GM19372 (cell line): ENCODE measurements at regions not wholly inside any gene's neighbourhood (a gene's known extent, or its start where the extent isn't known, plus 50 kb on each side); places are given as distances from the start of the nearest gene placed in this dataset.

Source experiments
- ATAC-seq: cut with Tn5 transposase; IDR thresholded peaks from one replicate; pipeline ENCODE4 v1.9.1; 2021; ENCODE audit warnings: mild to moderate bottlenecking, low read depth, moderate library complexity; ENCODE audit not compliant: unreplicated experiment

DNA sequence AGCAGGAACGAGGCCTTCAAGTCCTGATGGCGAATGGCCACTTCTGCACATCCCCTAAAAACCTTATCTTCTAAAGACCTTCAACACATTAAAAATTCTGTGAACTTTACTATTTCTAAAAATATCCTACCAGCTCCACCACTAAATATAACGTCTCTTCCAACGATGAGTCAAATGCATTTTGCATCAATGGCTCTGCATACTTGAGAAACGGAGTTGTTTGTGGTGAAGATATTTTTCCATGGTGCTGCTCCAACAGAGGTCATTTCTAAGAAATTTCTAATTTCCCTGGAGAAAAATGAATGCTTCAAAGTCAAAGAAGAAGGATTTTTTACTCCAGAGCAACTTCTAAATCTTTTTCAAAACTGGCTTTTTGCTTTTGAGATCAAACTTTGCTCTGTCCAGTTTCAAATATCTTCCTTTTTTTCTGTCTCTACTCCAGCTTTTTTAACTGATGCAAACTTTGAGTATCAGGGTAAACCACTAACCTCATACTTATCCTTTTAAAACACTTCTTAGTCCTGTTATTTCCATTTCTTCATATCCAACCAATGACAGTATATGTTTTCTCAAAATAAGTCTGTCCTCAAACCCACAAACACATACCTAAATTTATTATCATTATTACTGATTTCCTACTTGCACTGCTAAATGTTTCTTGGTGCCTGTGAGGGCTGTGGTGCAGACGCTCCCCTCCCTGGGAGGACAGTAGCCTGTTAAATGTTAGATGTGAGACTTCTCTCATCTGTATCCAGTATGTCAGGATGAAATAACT lies 258.1 kb downstream of the KLF6 start:
- no peak for ATAC-seq

DNA sequence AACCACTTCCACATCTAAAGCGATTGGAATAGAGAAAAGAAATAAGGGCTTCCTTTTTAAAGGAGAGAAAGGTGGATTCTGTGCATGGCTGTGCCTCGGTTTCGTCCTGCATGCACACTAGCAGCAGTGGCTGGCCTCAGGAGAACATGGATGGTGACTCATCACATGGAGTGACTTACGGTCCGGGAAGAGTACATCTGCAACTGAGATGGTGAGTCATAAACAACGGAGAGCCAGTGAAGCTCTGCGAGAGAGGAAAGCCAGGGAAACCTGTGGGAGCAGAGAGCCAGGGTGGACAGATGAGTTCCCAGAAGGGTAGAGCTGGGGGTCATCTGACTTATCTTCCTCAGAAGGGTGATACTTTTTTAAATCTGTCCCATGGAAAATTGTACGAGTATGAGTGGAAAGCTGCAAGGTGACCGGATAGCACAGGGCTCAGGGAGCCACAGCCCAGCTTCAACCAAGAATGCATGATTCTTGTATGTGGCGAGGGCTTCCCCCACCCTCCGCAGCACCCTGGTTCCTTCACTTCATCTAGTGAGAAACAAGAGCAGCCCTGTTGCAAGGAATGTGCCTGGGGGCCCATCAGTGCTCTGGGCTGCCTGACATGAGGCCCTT lies 259.1 kb downstream of the KLF6 start:
- no peak for ATAC-seq

DNA sequence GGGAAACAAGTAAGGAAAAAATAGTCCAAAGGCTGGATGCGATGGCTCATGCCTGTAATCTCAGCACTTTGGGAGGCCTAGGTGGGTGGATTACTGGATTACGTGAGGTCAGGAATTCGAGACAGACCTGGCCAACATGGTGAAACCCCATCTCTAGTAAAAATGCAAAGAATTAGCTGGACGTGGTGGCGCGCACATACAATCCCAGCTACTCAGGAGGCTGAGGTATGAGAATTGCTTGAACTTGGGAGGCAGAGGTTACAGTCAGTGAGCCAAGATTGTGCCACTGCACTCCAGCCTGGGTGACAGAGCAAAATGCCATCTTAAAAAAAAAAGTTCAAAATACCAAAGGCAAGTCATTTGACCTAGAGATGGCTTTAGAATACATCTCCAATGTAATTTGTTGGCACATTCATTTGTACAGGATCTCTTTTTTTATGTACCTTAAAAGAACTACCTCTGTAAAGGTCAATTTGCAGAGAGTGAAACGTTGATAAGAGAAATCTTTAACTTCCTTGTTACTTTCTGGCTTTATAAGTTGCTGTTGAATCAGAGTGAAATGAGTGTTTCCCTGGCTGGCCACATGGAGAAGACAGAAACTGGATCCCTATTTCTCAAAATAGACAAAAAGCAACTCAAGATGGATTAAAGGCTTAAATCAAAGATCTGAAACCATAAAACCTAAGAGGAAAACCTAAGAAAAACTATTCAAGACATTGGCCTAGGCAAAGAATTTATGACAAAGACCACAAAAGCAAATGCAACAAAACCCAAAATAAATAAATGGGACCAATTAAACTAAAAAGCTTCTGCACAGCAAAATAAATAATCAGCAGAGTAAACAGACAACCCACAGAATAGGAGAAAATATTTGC lies 260.7 kb downstream of the KLF6 start:
- no peak for ATAC-seq

DNA sequence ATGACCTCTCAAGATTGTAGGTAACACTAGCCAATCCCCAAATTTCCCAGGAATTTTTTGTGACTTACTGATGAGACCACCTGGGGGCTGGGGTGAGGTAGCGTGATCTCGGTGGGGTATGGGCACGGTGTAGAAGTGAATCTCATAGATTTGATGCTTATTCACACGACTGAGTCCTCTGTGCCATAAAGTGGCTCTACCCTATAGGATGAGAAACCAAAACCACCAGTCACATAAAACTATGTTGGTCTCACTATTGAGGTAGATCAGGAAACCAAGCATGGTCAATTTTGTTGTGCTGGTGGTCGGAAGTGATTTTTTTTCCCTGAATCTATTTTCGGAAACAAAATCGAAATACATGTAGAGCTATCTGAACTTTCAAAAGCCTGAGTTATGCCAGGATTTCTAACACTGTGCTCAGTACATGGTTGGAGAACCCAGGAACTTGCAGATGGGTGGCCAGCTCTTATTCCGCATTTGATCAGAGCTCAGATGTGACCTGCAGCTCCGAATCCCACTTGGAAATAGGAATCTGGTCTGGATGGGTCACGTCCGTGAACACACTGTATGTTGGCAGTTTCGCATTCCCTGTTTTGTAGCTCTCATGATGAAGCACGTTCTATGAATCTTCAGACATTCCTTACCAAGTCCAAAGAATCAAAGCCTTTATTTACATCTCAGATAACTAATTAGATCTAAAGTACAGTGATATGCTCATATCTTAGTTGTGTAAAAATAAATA lies 261.5 kb downstream of the KLF6 start:
- no peak for ATAC-seq

DNA sequence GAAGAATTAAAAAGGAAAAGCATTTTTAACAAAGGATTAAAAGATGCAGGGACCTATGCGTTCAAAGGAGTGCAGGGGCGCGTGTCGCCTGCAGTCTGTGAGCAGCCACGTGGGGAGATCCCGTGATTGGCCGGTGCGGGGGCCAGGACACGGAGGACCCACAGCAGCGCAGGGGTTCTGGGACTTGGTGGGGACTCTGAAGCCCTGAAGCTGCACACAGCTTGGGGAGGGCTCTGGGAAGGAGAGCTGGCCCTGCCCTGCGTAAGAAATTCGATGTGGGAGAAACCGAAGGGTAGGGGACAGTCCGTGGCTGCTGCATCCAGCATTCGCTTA lies 268.1 kb downstream of the KLF6 start:
- no peak for ATAC-seq

DNA sequence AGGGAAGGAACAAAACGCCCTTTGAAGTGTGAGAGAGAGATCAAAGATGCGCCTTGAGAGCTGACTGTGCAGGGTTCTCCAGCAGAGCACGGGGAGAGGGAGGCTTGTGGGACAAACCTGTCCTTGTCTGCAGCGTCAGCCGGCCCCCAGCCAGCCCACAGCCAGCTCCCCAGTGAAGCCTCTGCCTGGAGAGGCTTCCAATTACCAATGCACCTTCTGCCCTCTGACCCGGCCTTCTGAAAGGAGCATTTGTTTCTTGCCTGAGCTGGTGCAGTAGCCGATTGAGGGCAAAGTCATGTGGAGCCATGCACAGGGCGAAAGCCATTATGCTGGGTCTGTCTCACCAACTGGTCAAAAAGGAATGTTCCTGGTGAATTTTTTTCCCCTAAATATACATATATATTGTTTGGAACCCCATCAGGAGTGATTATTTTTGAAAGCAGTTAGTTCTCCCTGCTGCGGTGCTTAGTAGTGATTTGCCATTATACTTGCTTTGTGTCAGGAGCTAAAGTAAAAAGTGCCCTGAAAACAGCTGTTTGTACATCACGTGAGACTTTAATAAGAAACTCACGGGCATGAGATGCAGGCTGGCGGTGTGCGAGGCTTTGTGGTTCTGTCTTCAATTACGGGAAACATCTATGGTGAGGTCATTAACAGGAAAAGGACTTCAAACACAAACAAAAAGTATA lies 268.6 kb downstream of the KLF6 start:
- no peak for ATAC-seq

DNA sequence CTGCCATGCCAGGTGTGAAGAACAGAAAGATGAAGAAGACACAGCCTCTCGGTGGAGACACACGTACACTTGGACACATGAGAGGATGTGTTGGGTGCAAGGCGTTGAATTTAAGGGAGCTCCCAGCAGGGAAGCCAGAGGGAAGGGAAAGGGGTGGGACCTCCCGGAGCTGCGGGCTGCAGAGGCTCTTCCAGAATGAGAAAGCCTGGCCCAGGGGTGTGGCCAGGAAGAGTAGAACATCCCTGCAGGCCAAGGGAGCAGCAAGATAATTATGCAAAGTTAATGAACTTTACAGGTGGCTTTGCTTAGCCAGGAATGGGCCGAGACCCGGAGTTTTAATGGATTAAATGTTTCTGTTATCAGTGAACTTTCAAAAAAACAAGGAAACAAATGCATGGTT lies 270.3 kb downstream of the KLF6 start:
- ATAC-seq, result no peak

DNA sequence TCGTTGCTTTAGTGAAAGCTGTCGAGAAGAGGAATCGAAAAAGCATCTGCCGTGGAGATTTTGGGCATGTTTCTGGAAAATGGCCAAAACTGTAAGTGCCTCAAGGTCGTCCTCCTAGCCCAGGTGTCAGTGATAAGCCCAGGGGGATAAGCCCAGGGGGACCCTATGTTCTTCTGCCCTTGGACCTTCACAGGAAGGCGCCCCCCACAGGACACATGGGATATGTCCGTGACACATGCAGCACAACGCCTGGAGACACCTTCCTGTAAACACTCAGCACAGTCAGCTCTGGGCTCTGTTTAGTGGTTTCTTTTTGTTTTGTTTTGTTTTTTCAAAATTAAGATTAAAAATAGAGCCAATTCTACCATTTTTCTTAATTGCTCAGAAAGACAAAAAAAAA lies 272.7 kb downstream of the KLF6 start:
- no peak for ATAC-seq

DNA sequence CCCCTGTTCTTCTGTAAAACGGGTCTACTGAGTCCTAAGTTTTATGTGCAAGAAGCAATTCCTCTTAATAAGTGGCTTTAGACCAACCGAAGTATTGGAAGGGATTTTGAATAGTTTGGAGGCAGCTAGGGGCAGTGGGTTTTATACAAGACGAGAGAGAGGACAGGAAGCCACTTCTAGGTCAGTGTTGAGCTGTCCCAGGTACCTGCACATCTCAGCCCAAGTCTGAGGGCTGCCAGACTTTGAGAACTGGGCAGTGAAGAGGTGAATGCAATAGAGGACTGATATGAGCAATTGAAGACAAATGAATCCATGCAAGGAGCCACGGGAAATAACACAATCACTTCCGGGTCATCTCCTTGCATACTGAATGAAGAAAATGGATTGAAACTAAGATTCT lies 273.5 kb downstream of the KLF6 start:
- ATAC-seq, result no peak

DNA sequence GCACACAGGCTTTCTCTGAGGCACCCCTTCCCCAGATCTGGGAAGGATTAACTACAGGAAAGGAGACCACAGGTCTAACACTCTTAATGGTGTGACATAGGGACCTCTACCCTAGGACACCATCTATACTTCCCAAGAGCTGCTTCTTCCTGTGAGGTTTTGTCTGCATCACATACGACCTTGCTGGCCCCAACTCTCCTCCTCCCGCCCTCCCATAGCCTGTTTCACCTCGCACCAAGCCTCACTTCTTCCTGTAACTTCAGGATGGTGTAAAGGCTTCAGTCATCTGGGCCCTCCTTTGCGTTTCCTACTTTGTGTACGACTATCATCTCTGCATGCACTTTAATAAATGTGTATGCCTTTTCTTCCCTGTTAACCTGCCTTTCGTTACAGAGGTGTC lies 274.3 kb downstream of the KLF6 start:
- ATAC-seq, result no peak

DNA sequence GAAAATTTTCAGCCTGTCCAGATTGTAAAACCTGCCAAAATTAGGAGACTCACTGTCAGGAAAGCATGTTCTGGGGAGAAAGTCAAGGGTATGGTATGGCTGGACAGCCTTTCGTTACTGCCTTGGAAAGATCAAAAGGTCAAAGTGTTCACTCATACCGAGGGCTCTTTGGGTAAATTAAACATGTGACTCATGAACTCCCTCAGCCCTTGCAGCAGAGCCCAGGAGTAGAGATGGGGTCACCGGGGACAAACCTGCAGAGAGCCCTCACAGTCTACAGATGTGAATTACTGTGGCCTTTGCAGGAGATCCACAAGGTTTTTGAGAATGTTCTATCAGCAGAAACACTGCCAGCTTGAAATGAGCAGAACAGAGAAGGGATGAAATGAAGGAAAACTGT lies 275.7 kb downstream of the KLF6 start:
- ATAC-seq, result no peak

DNA sequence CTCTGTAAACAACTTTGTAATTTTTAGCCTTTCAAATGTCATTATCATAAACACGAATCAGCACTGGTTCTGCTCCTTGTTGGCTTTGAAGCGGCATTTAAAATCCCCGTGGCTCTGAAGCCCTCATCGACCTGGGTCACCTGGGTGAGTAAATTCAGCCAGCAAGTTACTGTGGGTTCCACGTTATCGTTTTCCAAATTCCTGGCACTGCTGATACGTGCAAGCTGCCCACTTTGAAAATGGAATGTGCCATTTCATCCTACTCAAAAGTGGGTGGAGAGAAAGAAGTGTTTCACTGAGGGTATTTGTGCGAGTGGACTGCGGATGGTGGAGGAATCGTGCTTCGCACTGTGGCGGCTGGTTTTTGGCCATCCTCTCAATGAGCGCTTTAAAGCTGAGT lies 281.7 kb downstream of the KLF6 start:
- no peak for ATAC-seq

DNA sequence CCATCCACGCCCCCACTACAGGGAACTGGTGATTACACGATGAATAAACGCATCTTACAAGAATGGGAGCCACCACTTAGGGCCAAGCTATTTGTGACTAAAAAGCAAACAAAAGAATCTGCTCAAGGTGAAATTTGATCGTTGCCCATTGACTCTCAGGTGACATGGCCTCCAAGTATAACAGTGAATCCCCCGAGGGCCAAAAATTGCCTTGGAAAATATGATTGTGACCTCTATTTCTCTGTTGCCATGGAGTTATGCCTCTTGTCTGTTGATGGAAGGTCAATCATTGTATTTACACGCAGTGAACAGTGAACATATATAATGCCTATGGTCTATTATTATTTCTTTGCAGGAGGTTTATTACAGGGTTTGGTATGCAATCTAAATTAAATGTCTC lies 282.3 kb downstream of the KLF6 start:
- no peak for ATAC-seq

DNA sequence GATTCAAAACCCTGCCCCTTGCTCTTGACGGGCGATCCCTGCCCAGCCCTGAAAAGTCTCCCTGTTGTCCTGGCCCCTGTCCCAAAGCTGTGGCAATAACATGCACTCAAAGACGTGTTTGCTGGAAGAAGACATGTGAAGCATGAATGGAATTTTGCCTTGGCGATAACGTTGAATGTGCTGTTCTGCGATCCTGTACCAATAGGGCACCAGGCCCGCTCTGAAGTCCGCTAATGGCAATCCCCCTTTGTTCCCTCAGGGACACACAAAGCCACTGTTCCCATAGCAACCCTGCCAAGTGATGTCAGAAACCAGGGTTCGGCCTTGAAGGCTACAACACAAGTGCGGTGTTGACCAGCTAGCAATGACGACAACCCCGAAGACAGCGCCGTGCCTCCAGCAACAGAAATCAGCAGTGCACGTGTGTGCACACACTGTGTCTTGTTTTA lies 284.6 kb downstream of the KLF6 start:
- ATAC-seq, result no peak

DNA sequence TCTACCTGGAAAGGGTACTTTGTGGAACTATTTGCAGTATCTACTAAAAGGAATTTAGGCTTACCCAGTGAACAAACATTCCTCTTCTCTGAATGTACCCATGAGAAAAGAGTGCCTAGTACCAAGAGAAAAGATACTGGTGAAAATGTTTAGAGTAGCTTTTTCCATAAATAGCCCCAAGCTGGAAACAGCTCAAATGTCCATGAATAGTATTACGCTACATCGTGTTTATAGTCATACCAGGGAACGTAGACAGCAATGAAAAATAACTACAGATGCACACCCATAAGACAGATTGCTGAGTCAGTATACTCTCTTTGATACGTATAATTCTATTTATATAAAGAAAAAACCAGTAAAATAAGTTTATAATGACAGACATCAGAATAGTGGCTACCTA lies 285.9 kb downstream of the KLF6 start:
- no peak for ATAC-seq

DNA sequence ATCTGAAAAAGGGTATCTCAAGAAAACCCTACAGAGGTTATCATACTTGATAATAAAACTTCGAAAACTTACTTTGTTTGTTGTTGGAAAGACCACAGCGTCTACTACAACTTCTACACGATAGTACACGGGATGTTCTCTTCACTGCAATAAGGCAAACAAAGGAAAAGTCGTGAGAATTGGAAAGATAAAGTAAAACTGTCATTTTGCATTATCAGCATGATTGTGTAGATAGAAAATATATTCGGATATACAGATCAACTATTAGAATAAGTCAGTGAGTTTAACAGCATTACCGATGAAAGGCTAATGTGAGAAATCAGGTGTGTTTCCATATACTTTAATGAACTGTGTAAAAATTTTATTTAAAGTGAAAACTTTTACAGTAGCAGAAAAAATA lies 287.4 kb downstream of the KLF6 start:
- ATAC-seq, result no peak

DNA sequence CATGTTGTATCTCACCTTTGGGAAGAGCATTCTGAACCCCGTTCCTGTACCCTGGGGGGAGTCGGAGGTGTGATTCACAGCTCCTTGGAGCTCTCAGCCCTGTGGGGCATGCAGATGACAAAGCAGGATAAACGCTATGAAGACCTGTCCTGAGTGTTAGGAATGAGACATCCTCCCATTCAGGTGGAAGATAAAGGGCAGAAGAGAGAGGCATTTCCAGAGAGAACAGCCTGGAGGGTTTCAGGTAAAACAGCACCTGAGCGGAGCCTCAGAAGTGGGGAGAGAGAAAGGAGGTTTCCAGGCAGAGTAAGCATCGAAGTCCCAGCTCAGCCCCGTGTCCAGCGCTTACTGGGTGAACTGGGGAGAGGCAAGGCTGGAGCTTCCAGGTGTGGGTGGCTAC lies 288.9 kb downstream of the KLF6 start:
- no peak for ATAC-seq

DNA sequence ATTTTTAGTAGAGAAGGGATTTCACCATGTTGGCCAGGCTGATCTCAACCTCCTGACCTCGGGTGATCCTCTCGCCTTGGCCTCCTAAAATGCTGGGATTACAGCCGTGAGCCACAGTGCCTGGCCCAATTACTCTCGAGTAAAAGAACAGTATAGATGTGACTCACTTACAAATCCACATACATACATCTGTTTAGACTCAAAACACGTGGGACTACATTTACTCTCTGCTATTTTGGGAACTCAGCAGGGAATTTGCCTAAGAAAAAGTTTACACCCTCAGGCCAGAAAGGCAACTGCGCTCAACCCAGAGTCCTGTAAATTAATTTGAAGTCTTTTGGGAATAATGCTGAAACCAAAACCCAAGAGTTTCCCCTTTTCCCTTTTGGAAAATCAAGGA lies 289.7 kb downstream of the KLF6 start:
- ATAC-seq, result no peak

DNA sequence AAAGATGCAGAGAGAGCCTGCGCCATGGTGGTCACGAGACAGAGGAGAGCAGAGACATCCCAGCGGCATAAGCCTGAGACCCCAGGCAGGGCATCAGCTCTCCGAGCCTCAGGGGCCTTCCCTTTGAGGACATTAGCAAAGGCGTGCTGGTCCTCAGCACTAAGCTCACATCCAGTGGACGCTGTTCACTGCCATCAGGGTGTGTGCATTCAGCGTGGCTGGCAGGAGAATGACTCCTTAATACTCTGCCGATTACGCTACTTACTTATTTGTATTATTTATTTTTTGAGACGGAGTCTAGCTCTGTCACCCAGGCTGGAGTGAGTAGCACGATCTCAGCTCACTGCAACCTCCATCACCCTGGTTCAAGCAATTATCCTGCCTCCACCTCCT lies 290.2 kb downstream of the KLF6 start:
- no peak for ATAC-seq

DNA sequence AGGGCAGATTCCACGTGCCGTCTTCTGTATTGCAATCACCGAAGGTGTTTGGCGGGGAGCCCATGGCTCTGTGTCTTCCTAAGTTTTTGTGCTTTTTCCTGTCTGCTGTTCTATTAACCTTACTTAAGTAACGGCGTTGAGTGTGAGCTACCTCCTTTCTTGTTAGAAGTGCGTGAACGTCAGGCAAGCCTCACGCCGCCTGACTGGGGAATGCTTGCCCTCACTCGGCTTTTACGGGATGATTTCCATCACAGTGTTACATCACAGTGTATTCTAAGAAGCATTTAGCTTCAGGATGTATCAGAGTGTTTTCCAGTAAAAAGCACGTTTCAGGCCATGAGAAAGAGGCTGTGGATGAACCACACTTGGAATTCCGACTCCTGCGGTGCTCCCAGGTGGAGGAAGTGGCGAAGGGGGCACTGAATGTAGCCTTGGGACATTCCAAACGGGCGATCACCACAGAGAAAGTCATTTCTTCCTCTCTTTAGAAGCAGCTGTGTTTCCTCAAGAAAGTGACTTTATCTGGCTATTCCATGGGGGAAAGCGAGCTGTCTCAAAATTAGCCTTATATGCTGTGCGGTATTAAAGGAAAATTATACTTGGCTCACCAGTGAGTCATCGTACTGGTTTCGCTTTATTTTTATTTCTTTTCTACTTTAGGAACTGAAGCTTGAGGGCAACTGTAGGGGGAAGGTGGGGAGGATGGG lies 290.7 kb downstream of the KLF6 start:
- no peak for ATAC-seq
